ENCODE measurements at regions not wholly inside any gene's neighbourhood (a gene's known extent, or its start where the extent isn't known, plus 50 kb on each side); places are given as distances from the start of the nearest gene placed in this dataset.

- Histone ChIP-seq H2AFZ (ENCODE audit: low read depth, low read length) (no peak overlapping the region), H3K36me3 (ENCODE audit: insufficient read depth, low read length) (no peaks in the 10 kb centered on the region), H3K9me3 (ENCODE audit: insufficient read depth, low read depth, low read length) (peaks cover 3% of the 10 kb centered on the region), H4K20me1 (ENCODE audit: insufficient read depth, low read length) (no peaks in the 10 kb centered on the region), H3K27ac (ENCODE audit: low read depth, low read length) (no peak overlapping the region), H3K79me2 (ENCODE audit: insufficient read depth, low read length) (no peaks in the 10 kb centered on the region), H3K4me1 (ENCODE audit: insufficient read depth, low read length) (no peaks in the 10 kb centered on the region), H3K4me2 (ENCODE audit: low read length) (no peak overlapping the region), H3K9ac (ENCODE audit: low read length) (no peak overlapping the region), H3K4me3 (ENCODE audit: insufficient read depth, low read depth, low read length) (no peak overlapping the region), H3K27me3 (ENCODE audit: insufficient read depth, low read length) (no peaks in the 10 kb centered on the region)
- H3K27ac Mint-ChIP-seq (ENCODE audit: unreplicated experiment), result no peak overlapping the region
- TF ChIP-seq EZH2 (IDR thresholded peaks at IDR 0.05; ENCODE audit: insufficient read depth, low read length), result no peak
- TF ChIP-seq, protein P1, sequence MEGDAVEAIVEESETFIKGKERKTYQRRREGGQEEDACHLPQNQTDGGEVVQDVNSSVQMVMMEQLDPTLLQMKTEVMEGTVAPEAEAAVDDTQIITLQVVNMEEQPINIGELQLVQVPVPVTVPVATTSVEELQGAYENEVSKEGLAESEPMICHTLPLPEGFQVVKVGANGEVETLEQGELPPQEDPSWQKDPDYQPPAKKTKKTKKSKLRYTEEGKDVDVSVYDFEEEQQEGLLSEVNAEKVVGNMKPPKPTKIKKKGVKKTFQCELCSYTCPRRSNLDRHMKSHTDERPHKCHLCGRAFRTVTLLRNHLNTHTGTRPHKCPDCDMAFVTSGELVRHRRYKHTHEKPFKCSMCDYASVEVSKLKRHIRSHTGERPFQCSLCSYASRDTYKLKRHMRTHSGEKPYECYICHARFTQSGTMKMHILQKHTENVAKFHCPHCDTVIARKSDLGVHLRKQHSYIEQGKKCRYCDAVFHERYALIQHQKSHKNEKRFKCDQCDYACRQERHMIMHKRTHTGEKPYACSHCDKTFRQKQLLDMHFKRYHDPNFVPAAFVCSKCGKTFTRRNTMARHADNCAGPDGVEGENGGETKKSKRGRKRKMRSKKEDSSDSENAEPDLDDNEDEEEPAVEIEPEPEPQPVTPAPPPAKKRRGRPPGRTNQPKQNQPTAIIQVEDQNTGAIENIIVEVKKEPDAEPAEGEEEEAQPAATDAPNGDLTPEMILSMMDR (IDR thresholded peaks at IDR 0.05; ENCODE audit: insufficient read depth, low read depth, low read length), result no peak
- DNase-seq (ENCODE audit: low read depth) (no peak), FAIRE-seq (no peak)
- no peaks in the 10 kb centered on the region for H3K27me3 Mint-ChIP-seq (ENCODE audit: low read depth, unreplicated experiment)
- no peak overlapping the region for H3K4me3 Mint-ChIP-seq (ENCODE audit: unreplicated experiment)
- H3K9me3 Mint-ChIP-seq (ENCODE audit: unreplicated experiment), result no peaks in the 10 kb centered on the region
- no peaks in the 10 kb centered on the region for H3K36me3 Mint-ChIP-seq (ENCODE audit: low read depth, unreplicated experiment)
- H3K4me1 Mint-ChIP-seq (ENCODE audit: low read depth, unreplicated experiment), result no peaks in the 10 kb centered on the region
Measured at GRCh38 chr7:10912077-10912476, 61.6 kb upstream of the PHF14 start.

- no peaks in the 10 kb centered on the region for H3K79me2 ChIP-seq (ENCODE audit: insufficient read depth, low read length)
- no peak overlapping the region for H3K4me2 ChIP-seq (ENCODE audit: low read length)
- no peak overlapping the region for H3K4me3 Mint-ChIP-seq (ENCODE audit: unreplicated experiment)
- H3K27me3 ChIP-seq (ENCODE audit: insufficient read depth, low read length), result no peaks in the 10 kb centered on the region
- TF ChIP-seq, protein P1 (IDR thresholded peaks at IDR 0.05; ENCODE audit: insufficient read depth, low read depth, low read length), result no peak
- TF ChIP-seq EZH2 (IDR thresholded peaks at IDR 0.05; ENCODE audit: insufficient read depth, low read length), result no peak
- no peaks in the 10 kb centered on the region for H4K20me1 ChIP-seq (ENCODE audit: insufficient read depth, low read length)
- peaks cover 3% of the 10 kb centered on the region for H3K9me3 ChIP-seq (ENCODE audit: insufficient read depth, low read depth, low read length)
- H3K27me3 Mint-ChIP-seq (ENCODE audit: low read depth, unreplicated experiment), result no peaks in the 10 kb centered on the region
- DNase-seq (ENCODE audit: low read depth) (no peak), FAIRE-seq (no peak)
- no peak overlapping the region for H2AFZ ChIP-seq (ENCODE audit: low read depth, low read length)
- no peak overlapping the region for H3K9ac ChIP-seq (ENCODE audit: low read length)
- no peaks in the 10 kb centered on the region for H3K36me3 ChIP-seq (ENCODE audit: insufficient read depth, low read length)
- H3K4me1 Mint-ChIP-seq (ENCODE audit: low read depth, unreplicated experiment), result no peaks in the 10 kb centered on the region
- no peak overlapping the region for H3K4me3 ChIP-seq (ENCODE audit: insufficient read depth, low read depth, low read length)
- no peak overlapping the region for H3K27ac Mint-ChIP-seq (ENCODE audit: unreplicated experiment)
- no peak overlapping the region for H3K27ac ChIP-seq (ENCODE audit: low read depth, low read length)
- H3K4me1 ChIP-seq (ENCODE audit: insufficient read depth, low read length), result no peaks in the 10 kb centered on the region
- H3K36me3 Mint-ChIP-seq (ENCODE audit: low read depth, unreplicated experiment), result no peaks in the 10 kb centered on the region
- H3K9me3 Mint-ChIP-seq (ENCODE audit: unreplicated experiment), result no peaks in the 10 kb centered on the region
Measured at GRCh38 chr7:10913457-10913856, 60.2 kb upstream of the PHF14 start.

DNA sequence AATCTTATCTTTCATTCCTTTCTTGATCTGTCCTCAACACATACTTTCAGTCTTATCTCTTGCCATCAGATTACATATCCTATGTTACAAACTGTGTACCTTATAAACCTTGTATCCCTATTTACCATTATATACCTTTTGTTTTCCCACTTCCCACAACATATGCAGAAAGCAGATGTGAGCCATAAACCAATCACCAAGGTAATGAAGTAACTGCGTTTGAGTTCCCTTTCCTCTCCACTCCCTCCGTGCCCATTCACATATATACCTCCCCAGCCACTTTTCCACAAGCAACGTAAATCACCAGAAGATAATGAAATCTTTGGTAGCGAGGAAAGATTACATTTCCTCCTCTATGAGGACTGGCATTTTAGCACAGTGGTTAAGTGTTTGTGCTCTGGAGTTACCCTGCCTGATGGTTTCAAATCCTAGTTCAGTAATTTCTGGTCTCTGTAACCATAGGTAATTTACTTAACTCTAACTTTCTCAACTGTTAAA, 55.5 kb upstream of the PHF14 start:
- no peaks in the 10 kb centered on the region for H3K4me1 ChIP-seq (ENCODE audit: insufficient read depth, low read length)
- peaks cover 3% of the 10 kb centered on the region for H3K9me3 ChIP-seq (ENCODE audit: insufficient read depth, low read depth, low read length)
- no peak overlapping the region for H2AFZ ChIP-seq (ENCODE audit: low read depth, low read length)
- Mint-ChIP-seq H3K4me3 (ENCODE audit: unreplicated experiment) (no peak overlapping the region), H3K4me1 (ENCODE audit: low read depth, unreplicated experiment) (no peaks in the 10 kb centered on the region), H3K27ac (ENCODE audit: unreplicated experiment) (no peak overlapping the region), H3K36me3 (ENCODE audit: low read depth, unreplicated experiment) (no peaks in the 10 kb centered on the region), H3K9me3 (ENCODE audit: unreplicated experiment) (no peaks in the 10 kb centered on the region), H3K27me3 (ENCODE audit: low read depth, unreplicated experiment) (peaks cover 2% of the 10 kb centered on the region)
- no peaks in the 10 kb centered on the region for H3K79me2 ChIP-seq (ENCODE audit: insufficient read depth, low read length)
- FAIRE-seq (no peak), DNase-seq (ENCODE audit: low read depth) (no peak)
- no peak for TF ChIP-seq EZH2 (IDR thresholded peaks at IDR 0.05; ENCODE audit: insufficient read depth, low read length)
- H3K36me3 ChIP-seq (ENCODE audit: insufficient read depth, low read length), result no peaks in the 10 kb centered on the region
- H3K27ac ChIP-seq (ENCODE audit: low read depth, low read length), result no peak overlapping the region
- H3K4me2 ChIP-seq (ENCODE audit: low read length), result no peak overlapping the region
- no peak overlapping the region for H3K9ac ChIP-seq (ENCODE audit: low read length)
- no peaks in the 10 kb centered on the region for H4K20me1 ChIP-seq (ENCODE audit: insufficient read depth, low read length)
- H3K27me3 ChIP-seq (ENCODE audit: insufficient read depth, low read length), result no peaks in the 10 kb centered on the region
- H3K4me3 ChIP-seq (ENCODE audit: insufficient read depth, low read depth, low read length), result no peak overlapping the region

All from astrocyte (in vitro differentiated cells and primary cell).